Astrocyte of the cerebellum (primary cell): ENCODE measurements at regions not wholly inside any gene's neighbourhood (a gene's known extent, or its start where the extent isn't known, plus 50 kb on each side); places are given as distances from the start of the nearest gene placed in this dataset.

ENCODE experiments used
- DNase-seq: peaks from one replicate; pipeline ENCODE4 v3.0.0-alpha.2; 2011; ENCODE audit warnings: low read depth
- H3K4me3 ChIP-seq: 2 replicates; pipeline ENCODE4 v1.5.1; 2011; ENCODE audit warnings: mild to moderate bottlenecking, low read depth, low read length, moderate library complexity
- in situ Hi-C: cut with HindIII; loops from 2 replicates; pipeline ENCODE4 v1.10.0; 2017; ENCODE audit warnings: low sequenced_read_pairs
- TF ChIP-seq, protein P1 (sequence below): IDR thresholded peaks from 2 replicates; pipeline ENCODE4 v1.5.1; 2012; ENCODE audit warnings: low read length, low read depth, moderate library complexity, mild to moderate bottlenecking; ENCODE audit errors: missing control alignments

DNA sequence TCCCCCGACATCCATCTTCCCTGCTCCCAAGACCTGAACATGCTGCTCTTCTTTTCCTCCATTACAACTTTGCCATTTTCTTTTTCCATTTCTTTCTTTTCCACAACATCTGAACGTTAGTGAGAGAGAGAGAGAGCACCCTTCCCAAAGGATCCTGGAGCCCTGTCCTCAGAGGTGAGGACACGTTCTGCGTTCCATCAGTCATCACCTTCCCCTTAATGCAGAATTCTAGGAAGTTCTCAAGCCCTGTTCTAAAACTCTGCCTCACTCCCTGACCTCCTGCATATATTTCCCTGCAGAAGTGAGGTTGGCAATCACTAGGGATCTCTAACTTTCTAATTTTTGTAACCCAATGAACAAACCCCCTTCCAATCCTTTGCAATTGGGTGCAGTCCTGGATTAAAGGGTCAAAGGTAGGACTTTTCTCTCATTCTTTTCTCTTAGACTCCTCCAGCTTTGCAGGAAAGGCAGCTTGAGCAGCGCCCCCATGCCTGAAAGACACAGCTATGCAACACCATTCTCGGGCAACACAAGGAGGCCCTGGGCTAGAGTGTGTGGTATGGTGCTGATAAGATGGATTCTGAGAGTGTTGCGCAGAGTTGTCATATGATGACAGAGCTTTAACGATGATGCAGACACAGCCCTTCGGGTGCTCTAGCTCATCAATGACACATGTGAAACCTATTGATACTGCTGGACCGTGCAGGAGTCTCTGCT lies 59.2 kb upstream of the TNR start:
- no peak overlapping the region for H3K4me3 ChIP-seq
- TF ChIP-seq, protein P1, sequence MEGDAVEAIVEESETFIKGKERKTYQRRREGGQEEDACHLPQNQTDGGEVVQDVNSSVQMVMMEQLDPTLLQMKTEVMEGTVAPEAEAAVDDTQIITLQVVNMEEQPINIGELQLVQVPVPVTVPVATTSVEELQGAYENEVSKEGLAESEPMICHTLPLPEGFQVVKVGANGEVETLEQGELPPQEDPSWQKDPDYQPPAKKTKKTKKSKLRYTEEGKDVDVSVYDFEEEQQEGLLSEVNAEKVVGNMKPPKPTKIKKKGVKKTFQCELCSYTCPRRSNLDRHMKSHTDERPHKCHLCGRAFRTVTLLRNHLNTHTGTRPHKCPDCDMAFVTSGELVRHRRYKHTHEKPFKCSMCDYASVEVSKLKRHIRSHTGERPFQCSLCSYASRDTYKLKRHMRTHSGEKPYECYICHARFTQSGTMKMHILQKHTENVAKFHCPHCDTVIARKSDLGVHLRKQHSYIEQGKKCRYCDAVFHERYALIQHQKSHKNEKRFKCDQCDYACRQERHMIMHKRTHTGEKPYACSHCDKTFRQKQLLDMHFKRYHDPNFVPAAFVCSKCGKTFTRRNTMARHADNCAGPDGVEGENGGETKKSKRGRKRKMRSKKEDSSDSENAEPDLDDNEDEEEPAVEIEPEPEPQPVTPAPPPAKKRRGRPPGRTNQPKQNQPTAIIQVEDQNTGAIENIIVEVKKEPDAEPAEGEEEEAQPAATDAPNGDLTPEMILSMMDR = no peak
- in situ Hi-C loops = no loop called here

DNA sequence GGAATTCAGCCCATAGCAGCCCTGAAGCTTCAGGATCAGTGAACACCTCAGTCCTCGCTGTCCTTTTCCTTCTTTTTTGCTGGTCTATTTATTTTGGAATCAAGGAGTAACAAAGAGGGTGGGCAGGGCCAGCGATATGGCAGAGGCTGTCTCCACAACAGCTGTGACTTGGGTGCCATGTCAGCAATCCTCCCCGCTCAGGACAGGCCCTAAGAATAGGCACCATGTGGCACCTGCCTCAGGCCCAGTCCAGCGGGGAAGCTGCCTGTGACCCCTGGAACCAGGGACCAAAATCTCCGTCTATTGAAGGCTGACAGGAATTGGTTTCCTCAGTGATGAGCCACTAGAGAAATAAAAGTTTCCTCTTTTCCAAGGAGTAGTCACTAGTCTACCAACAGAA lies 58.6 kb upstream of the TNR start:
- H3K4me3 ChIP-seq = no peak overlapping the region
- in situ Hi-C loops = no loop called here
- no peak for DNase-seq
- TF ChIP-seq, protein P1 = no peak

More for the DNA sequence above, 59.2 kb upstream of the TNR start:
- no peak for DNase-seq

DNA sequence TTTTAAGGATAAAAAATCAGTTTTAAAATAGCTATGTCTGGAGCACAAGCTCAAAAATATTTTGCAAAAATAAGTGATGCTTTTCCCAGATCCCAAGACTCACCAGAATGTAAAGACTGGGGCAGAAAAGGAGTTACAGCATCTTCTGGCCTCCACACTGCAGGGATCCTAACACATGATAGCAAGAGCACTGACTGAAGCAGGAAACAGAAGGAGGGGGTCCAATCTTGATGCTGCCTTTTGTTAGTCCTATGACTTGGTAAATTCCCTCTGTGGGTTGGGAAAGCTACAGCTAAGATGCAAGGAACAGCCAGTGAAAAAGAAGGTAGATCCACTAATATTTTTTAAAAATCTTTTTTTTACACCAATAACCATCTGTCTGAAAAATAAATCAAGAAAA lies 54.2 kb upstream of the TNR start:
- no peak for DNase-seq
- TF ChIP-seq, protein P1 = no peak
- in situ Hi-C loops = no loop called here
- H3K4me3 ChIP-seq = no peak overlapping the region

DNA sequence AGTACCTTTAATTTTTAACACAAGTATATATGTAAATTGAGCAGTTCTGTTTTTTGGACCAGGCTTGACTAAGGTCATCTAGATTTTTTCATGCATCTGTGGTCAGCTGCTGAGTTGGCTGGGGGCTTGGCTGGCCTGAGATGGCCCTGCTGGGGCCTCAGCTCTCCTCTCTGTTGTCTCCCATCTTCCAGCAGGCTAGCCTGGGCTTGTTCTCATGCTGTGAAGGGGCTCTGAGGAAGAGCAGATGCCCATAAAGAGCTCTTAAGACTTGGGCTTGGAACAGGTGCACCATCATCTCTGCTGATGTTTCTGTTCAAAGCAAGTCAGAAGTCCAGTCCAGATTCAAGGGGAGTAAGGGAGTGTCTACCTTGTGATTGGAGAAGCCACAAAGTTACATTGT lies 51.2 kb upstream of the TNR start:
- H3K4me3 ChIP-seq = no peak overlapping the region
- in situ Hi-C loops = no loop called here
- DNase-seq = no peak
- TF ChIP-seq, protein P1 = no peak

DNA sequence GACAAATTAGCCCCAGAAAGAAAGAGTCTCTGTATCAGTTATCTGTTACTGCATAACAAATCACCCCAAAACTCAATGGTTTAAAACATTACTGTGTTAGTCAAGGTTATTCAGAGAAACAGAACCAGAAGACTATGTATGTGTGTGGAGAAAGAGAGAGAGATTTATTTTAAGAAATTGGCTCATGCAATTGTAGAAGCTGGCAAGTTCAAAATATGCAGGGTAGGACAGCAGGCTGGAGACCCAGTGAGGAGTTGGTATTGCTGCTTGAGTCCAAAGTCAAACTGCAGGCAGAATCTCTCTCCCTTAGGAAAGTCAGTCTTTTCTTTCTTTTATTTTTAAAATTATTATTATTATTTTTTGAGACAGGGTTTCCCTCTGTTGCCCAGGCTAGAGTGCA lies 50.2 kb upstream of the TNR start:
- H3K4me3 ChIP-seq = no peak overlapping the region
- TF ChIP-seq, protein P1 = no peak
- in situ Hi-C loops = no loop called here
- DNase-seq = no peak
